ENCODE measurements at regions not wholly inside any gene's neighbourhood (a gene's known extent, or its start where the extent isn't known, plus 50 kb on each side); places are given as distances from the start of the nearest gene placed in this dataset.

GRCh38 chrX:43589735-43590134 lies 66.4 kb upstream of the MAOA start:
- peaks cover 0 to 6% (median 1%) of the 10 kb centered on the region in 3 donors for H3K27me3 Mint-ChIP-seq (ENCODE audit: low read depth in 3 of 3)
- no peak overlapping the region for H3K4me3 Mint-ChIP-seq
- no peaks in the 10 kb centered on the region for H3K9me3 Mint-ChIP-seq

DNA sequence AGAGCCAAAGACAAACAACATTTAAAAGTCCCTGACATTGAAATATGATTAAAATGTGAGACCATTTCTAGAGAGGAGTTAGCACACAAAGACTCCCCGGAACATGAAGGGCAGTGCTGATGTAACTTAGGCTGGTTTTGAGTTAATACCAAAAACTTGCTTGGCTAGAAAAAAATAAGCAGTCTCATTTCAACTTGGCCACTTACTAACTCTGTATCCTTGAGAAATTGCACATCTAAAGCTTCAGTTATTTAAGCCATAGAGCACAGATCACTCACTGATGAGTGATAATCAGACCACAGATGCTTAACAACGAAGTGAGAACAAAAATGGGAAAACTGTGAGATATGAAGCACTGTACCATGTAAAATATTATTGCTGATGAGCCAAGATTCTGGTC lies 65.9 kb upstream of the MAOA start:
- H3K4me1 Mint-ChIP-seq = no peaks in the 10 kb centered on the region
- H3K27me3 Mint-ChIP-seq (ENCODE audit: low read depth in 3 of 3) = peaks cover 0 to 6% (median 1%) of the 10 kb centered on the region in 3 donors
- no peak for DNase-seq
- no peaks in the 10 kb centered on the region for H3K36me3 Mint-ChIP-seq
- H3K27ac Mint-ChIP-seq = no peak overlapping the region
- no peak overlapping the region for H3K4me3 Mint-ChIP-seq
- no peaks in the 10 kb centered on the region for H3K9me3 Mint-ChIP-seq

More at GRCh38 chrX:43589735-43590134, 66.4 kb upstream of the MAOA start:
- no peak for DNase-seq
- H3K4me1 Mint-ChIP-seq = no peaks in the 10 kb centered on the region
- H3K27ac Mint-ChIP-seq = no peak overlapping the region
- H3K36me3 Mint-ChIP-seq = no peaks in the 10 kb centered on the region

GRCh38 chrX:43592597-43592996 lies 63.5 kb upstream of the MAOA start:
- Mint-ChIP-seq H3K36me3 (no peaks in the 10 kb centered on the region), H3K27me3 (ENCODE audit: low read depth in 3 of 3) (peaks cover 0 to 4% (median 1%) of the 10 kb centered on the region in 3 donors), H3K4me1 (no peaks in the 10 kb centered on the region), H3K9me3 (no peaks in the 10 kb centered on the region), H3K4me3 (no peak overlapping the region), H3K27ac (no peak overlapping the region)
- no peak for DNase-seq

- no peaks in the 10 kb centered on the region for H3K9me3 Mint-ChIP-seq
- H3K36me3 Mint-ChIP-seq = no peaks in the 10 kb centered on the region
- DNase-seq = no peak
- H3K4me1 Mint-ChIP-seq = no peaks in the 10 kb centered on the region
- H3K27me3 Mint-ChIP-seq (ENCODE audit: low read depth in 3 of 3) = peaks cover 1 to 4% (median 2%) of the 10 kb centered on the region in 3 donors
- H3K27ac Mint-ChIP-seq = no peak overlapping the region
- H3K4me3 Mint-ChIP-seq = no peak overlapping the region
Observed at GRCh38 chrX:43595931-43596330, 60.2 kb upstream of the MAOA start.

DNA sequence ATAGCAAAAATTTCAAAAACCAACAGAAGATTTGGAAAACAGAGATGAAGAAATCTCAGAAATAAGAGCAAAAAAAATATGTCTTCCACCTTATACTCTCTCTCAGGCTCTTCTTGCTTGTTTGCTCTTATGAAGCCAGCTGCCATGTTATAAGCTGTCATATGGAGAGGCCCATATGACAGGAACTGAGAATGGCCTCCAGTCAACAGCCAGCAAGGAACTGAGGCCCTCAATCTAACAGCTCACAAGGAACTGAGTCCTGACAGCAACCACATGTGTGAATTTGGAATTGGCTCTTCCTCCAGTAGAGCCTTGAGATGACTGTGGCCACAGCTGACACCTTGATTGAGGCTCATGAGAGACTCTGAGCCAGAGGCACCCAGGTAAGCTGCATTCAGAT lies 51.3 kb upstream of the MAOA start:
- no peaks in the 10 kb centered on the region for H3K36me3 Mint-ChIP-seq
- H3K4me3 Mint-ChIP-seq = no peak overlapping the region
- no peak overlapping the region for H3K27ac Mint-ChIP-seq

GRCh38 chrX:43605351-43605750 lies 50.7 kb upstream of the MAOA start:
- no peak overlapping the region for H3K4me3 Mint-ChIP-seq
- no peak for DNase-seq

More for the DNA sequence above, 51.3 kb upstream of the MAOA start:
- Mint-ChIP-seq H3K9me3 (peaks cover 0 to 3% (median 0%) of the 10 kb centered on the region in 6 donors), H3K27me3 (ENCODE audit: low read depth in 3 of 3) (peaks cover 2 to 5% (median 4%) of the 10 kb centered on the region in 3 donors), H3K4me1 (no peaks in the 10 kb centered on the region)
- DNase-seq = no peak

More at GRCh38 chrX:43605351-43605750, 50.7 kb upstream of the MAOA start:
- H3K36me3 Mint-ChIP-seq = no peaks in the 10 kb centered on the region
- peaks cover 0 to 3% (median 0%) of the 10 kb centered on the region in 6 donors for H3K9me3 Mint-ChIP-seq
- peaks cover 2 to 5% (median 4%) of the 10 kb centered on the region in 3 donors for H3K27me3 Mint-ChIP-seq (ENCODE audit: low read depth in 3 of 3)
- no peaks in the 10 kb centered on the region for H3K4me1 Mint-ChIP-seq
- H3K27ac Mint-ChIP-seq = no peak overlapping the region

Measured in immature natural killer cell (primary cell).